ENCODE measurements at regions not wholly inside any gene's neighbourhood (a gene's known extent, or its start where the extent isn't known, plus 50 kb on each side); places are given as distances from the start of the nearest gene placed in this dataset. TPM values are rescaled to one million over a fixed set of nuclear protein-coding genes. Genes with fewer than 3 reads are reported as not detected.
"Not testable (repeated sequence)": the region's sequence is repeated elsewhere in the genome, so short reads cannot be mapped to it uniquely, and the experiment has no call there.

GRCh38 chr3:102378216-102378615, 56.6 kb upstream of the ZPLD1 start (continued):
- no peak for TF ChIP-seq ZNF592 (IDR thresholded peaks at IDR 0.05)
- no peak for TF ChIP-seq SIX5 (IDR thresholded peaks at IDR 0.05; ENCODE audit: low read depth, low read length, severe bottlenecking)
- no peak for TF ChIP-seq E2F4 (IDR thresholded peaks at IDR 0.05; ENCODE audit: low read depth, low read length)
- TF ChIP-seq ETV6 (conservative IDR thresholded peaks at IDR 0.05 in 1 of 2, IDR thresholded peaks at IDR 0.05 in 1 of 2; ENCODE audit: borderline replicate concordance in 1 of 2, low read depth in 1 of 2): no peak
- no peak for TF ChIP-seq YY1 (IDR thresholded peaks at IDR 0.05; ENCODE audit: low read depth, low read length)
- TF ChIP-seq BMI1 (IDR thresholded peaks at IDR 0.05; ENCODE audit: borderline replicate concordance): no peak

GRCh38 chr3:102382201-102382600, 52.6 kb upstream of the ZPLD1 start:
- H3K27me3 ChIP-seq (replicated peaks in 1 of 2; ENCODE audit: control insufficient read depth in 2 of 2, insufficient read depth in 2 of 2, low read length in 1 of 2); H3K9me3 ChIP-seq (replicated peaks; ENCODE audit: control insufficient read depth, insufficient read depth, low read length); SMC1A ChIA-PET (ENCODE audit: uncharacterized antibody, unreplicated experiment); BruUV-seq (replicated peaks); H3K27ac ChIP-seq (ENCODE audit: control insufficient read depth, insufficient read depth); H3K9ac ChIP-seq (ENCODE audit: control insufficient read depth, insufficient read depth, low read length); DNase-seq (ENCODE audit: low read depth, low spot score); H3K36me3 ChIP-seq (ENCODE audit: control insufficient read depth in 2 of 2, insufficient read depth in 2 of 2, low read length in 1 of 2); ATAC-seq; H3K79me2 ChIP-seq (ENCODE audit: control insufficient read depth, insufficient read depth, low read length); H2AFZ ChIP-seq (ENCODE audit: control insufficient read depth, low read depth, low read length); H3K4me1 ChIP-seq (ENCODE audit: control insufficient read depth, insufficient read depth, low read length); H3K4me2 ChIP-seq (ENCODE audit: control insufficient read depth, insufficient read depth); in situ Hi-C loops (cut with MboI); CTCF ChIA-PET; H3K4me3 ChIP-seq; H4K20me1 ChIP-seq (ENCODE audit: control insufficient read depth, insufficient read depth); FAIRE-seq; POLR2A ChIA-PET; RAD21 ChIA-PET (ENCODE audit: unreplicated experiment); intact Hi-C loops (cut with micrococcal nuclease; ENCODE audit: unreplicated experiment): not testable (repeated sequence)
- 26% methylated on average over 6 of the region's 6 CpGs for WGBS (ENCODE audit: insufficient coverage, insufficient replicate concordance, low lambda C conversion rate, missing lambda C conversion rate)

Small RNA genes lying in the stretch of these regions (small RNA-seq; reads per million reads assigned to genes)
- gene AC106712.1 (not detected), gene RF00019 (not detected)
